Adrenal gland (tissue), 9 donors: ENCODE measurements at regions not wholly inside any gene's neighbourhood (a gene's known extent, or its start where the extent isn't known, plus 50 kb on each side); places are given as distances from the start of the nearest gene placed in this dataset.

Experiments
- DNase-seq, 7 donors: peaks; one replicate each; pipeline ENCODE4 v3.0.0-alpha.2; 2019 to 2020
- H3K27ac ChIP-seq, 5 donors: fragments of 200-600 bp; sonication (generic) in 4 of 5; 1 replicate in 3 of 5; 2 replicates in 2 of 5; pipeline versions ENCODE4 v1.5.1 to v1.8.0; 2016 to 2020; ENCODE audit warnings: mild to moderate bottlenecking in 1 of 5
- H3K27me3 ChIP-seq: fragments of 200-600 bp; 2 replicates; pipeline ENCODE4 v1.8.0; 2021
- H3K36me3 ChIP-seq, 2 donors: fragments of 200-600 bp; replicated peaks in 1 of 2; 1 replicate in 1 of 2; 2 replicates in 1 of 2; pipeline versions ENCODE4 v1.5.1 to v1.8.0; 2018 to 2022
- H3K4me1 ChIP-seq, 2 donors: fragments of 200-600 bp; replicated peaks in 1 of 2; 1 replicate in 1 of 2; 2 replicates in 1 of 2; pipeline versions ENCODE4 v1.5.1 to v1.8.0; 2018 to 2021
- H3K4me3 ChIP-seq, 4 donors: fragments of 200-600 bp; sonication (generic) in 3 of 4; one replicate each; pipeline ENCODE4 v1.5.1; 2016 to 2018
- H3K9me3 ChIP-seq, 3 donors: fragments of 200-600 bp; sonication (generic) in 1 of 3; replicated peaks in 1 of 3; 1 replicate in 2 of 3; 2 replicates in 1 of 3; pipeline versions ENCODE4 v1.5.1 to v1.8.0; 2016 to 2021
- POLR2A ChIP-seq, 2 donors: fragments of 450-650 bp; IDR thresholded peaks; one replicate each; pipeline ENCODE4 v1.6.1; 2017; ENCODE audit warnings: antibody characterized with exemption in 2 of 2, mild to moderate bottlenecking in 2 of 2, moderate library complexity in 1 of 2
- WGBS, 4 donors: extraction: QIAGEN DNeasy Blood & Tissue Kit in 2 of 4; methylation state at CpG; one replicate each; pipeline versions ENCODE4 v1.1.5 to v1.1.7; 2013 to 2017; 5-methylcytosine and 5-hydroxymethylcytosine counted together
- intact Hi-C, 2 donors: fragments of 100-400 bp; cut with DNase I; formaldehyde crosslinking; loops; one replicate each; pipeline versions ENCODE4 v1.14.1 to v1.15.0; 2022 to 2023
- TF ChIP-seq, protein P1 (sequence below), 6 experiments: fragments of 450-650 bp in 4 of 6; fragments of 200-600 bp in 2 of 6; sonication (generic) in 1 of 6; IDR thresholded peaks; 1 replicate in 5 of 6; 2 replicates in 1 of 6; pipeline versions ENCODE4 v1.5.1 to v1.8.0; 2016 to 2021; ENCODE audit warnings: antibody characterized with exemption in 6 of 6, mild to moderate bottlenecking in 2 of 6, moderate library complexity in 1 of 6
- donor health status: healthy with polysubstance abuse.
- donor health status: Bipolar disorder and iron deficiency.
- donor health status: DM: yes; HTN: yes; CAD: no.
- donor health status: DM: no; HTN: no; CAD: no.
- donor health status: DM: no; HTN: no; CAD: no.

DNA sequence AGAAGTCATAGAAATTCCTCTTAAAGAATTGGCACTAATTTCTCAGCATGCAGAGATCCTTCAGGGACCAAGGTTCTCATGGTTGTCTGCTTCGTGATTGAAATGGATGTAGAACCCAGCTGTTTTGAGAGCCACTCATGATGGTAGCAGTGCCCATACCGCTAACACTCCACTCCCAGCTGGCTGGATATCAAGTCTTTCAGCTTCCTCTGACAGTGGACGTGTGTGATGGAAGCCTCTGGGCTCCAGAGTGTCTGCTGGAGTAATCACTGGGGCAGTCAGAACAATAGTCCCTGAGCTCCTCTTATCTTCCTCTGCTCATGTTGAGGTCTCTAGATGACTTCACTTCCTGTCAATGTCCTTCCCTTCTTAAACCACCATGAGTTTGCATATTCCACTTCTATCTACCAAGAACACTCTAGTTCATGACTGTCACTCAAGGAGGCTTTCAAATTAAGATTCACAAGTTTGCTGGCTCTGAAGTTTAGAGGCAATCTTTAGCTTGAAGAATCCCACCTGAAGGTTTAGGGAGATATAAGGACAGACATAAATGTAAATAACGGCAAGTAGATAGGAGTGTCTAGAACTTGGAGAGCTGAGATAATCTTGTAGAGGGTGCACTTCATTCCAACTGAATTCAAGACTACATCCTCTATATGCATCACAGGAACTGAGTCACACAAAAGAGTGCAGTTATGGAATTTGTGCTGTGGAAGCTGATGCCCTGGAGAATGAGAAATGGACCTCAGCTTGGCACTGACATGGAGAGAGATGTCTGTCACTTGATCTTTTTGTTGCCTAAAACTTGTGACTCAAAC is 64.5 kb upstream of the WDR1 start:
- Histone ChIP-seq H3K4me3 (no peak overlapping the region), H3K27me3 (no peaks in the 10 kb centered on the region), H3K9me3 (no peaks in the 10 kb centered on the region), H3K27ac (no peak overlapping the region), H3K36me3 (no peaks in the 10 kb centered on the region), H3K4me1 (no peaks in the 10 kb centered on the region)
- no peak for DNase-seq
- intact Hi-C loops: no loop called here
- 47 to 62% (median 56%) methylated on average over 4 of the region's 4 CpGs for WGBS, 4 donors
- TF ChIP-seq, protein P1, sequence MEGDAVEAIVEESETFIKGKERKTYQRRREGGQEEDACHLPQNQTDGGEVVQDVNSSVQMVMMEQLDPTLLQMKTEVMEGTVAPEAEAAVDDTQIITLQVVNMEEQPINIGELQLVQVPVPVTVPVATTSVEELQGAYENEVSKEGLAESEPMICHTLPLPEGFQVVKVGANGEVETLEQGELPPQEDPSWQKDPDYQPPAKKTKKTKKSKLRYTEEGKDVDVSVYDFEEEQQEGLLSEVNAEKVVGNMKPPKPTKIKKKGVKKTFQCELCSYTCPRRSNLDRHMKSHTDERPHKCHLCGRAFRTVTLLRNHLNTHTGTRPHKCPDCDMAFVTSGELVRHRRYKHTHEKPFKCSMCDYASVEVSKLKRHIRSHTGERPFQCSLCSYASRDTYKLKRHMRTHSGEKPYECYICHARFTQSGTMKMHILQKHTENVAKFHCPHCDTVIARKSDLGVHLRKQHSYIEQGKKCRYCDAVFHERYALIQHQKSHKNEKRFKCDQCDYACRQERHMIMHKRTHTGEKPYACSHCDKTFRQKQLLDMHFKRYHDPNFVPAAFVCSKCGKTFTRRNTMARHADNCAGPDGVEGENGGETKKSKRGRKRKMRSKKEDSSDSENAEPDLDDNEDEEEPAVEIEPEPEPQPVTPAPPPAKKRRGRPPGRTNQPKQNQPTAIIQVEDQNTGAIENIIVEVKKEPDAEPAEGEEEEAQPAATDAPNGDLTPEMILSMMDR (IDR thresholded peaks at IDR 0.05): no peak
- no peak for TF ChIP-seq POLR2A (IDR thresholded peaks at IDR 0.05)

DNA sequence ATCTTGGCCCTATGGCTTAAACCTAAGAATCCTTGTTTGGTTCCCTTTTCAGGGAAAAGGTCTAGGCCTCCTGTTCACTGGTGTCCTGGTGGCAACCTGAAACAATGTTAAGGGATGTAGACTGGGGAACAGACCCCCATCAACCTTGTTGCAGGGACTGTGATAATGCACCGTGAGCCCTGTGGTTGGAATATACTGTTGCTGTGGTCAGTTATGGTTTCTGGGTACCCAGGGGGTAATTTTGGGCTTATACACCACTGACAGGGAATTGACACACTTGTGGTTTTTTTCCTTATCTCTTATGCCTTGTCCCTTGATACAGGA is 64.0 kb upstream of the WDR1 start:
- Histone ChIP-seq H3K4me3 (no peak overlapping the region), H3K36me3 (no peaks in the 10 kb centered on the region), H3K9me3 (no peaks in the 10 kb centered on the region), H3K27ac (no peak overlapping the region), H3K4me1 (no peaks in the 10 kb centered on the region), H3K27me3 (no peaks in the 10 kb centered on the region)
- WGBS, 4 donors: 58 to 70% (median 68%) methylated on average over 1 of the region's 1 CpG
- intact Hi-C loops: no loop called here
- TF ChIP-seq, protein P1 (IDR thresholded peaks at IDR 0.05): no peak
- no peak for TF ChIP-seq POLR2A (IDR thresholded peaks at IDR 0.05)
- no peak for DNase-seq

DNA sequence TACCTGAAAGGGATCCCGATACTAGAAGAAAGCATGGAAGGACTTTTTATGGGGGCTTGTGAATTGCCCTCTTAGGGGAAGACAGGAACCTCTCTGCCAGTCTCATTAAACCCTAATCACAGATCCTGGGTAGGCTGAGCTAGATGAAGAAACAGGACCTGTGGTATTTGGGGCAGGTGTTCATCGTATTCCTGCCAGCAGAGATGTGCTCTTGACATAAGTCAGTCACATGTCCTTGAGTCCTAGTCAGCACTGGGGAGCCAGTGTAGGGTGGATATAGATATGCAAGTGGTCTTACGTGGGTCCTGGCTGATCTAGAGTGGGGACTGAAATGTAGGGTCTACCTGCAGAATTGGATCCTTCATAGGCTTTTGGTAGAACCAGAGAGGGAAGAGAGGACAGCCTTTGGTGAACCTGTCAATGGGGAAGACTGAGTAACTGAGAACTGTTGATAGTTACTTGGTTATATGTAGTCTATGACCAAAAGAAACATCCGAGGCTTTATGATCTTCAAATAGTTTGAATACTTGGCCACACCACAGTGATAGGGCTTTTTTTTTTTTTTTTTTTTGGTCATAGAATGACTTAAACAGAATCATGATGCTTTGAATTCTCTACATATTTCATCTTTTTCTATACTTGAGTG is 63.5 kb upstream of the WDR1 start:
- TF ChIP-seq, protein P1 (IDR thresholded peaks at IDR 0.05): no peak
- TF ChIP-seq POLR2A (IDR thresholded peaks at IDR 0.05): no peak
- Histone ChIP-seq H3K9me3 (no peaks in the 10 kb centered on the region), H3K27ac (no peak overlapping the region), H3K4me1 (no peaks in the 10 kb centered on the region), H3K27me3 (no peaks in the 10 kb centered on the region), H3K36me3 (no peaks in the 10 kb centered on the region), H3K4me3 (no peak overlapping the region)
- WGBS, 4 donors: 69 to 86% (median 81%) methylated on average over 4 of the region's 4 CpGs
- no peak for DNase-seq
- intact Hi-C loops: no loop called here

DNA sequence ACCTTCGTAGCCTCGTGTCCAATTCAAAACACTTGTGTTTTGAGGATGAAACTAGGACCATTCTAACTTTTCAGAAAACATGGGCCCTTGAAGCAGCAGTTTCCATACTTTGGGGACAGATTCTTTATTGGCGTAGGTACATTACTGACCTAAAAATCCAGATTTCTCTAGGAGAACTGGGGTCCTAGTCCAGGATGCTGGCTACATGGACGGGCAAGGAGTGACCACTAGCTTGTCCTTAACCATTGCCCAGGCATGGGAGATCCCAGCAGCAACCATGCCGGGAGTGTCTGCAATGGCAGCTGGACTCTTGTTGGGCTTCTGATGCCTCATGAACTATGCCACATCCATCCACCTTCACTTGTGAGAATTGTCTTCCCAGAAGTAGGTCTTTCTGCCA is 62.2 kb upstream of the WDR1 start:
- intact Hi-C loops: no loop called here
- TF ChIP-seq, protein P1 (IDR thresholded peaks at IDR 0.05): no peak
- no peak for TF ChIP-seq POLR2A (IDR thresholded peaks at IDR 0.05)
- WGBS, 4 donors: 76 to 83% (median 76%) methylated on average over 5 of the region's 5 CpGs

More for the DNA sequence above, 62.2 kb upstream of the WDR1 start:
- no peak overlapping the region for H3K4me3 ChIP-seq
- DNase-seq: no peak
- H3K4me1 ChIP-seq: no peaks in the 10 kb centered on the region
- H3K36me3 ChIP-seq: no peaks in the 10 kb centered on the region
- H3K27ac ChIP-seq: no peak overlapping the region
- no peaks in the 10 kb centered on the region for H3K27me3 ChIP-seq
- no peaks in the 10 kb centered on the region for H3K9me3 ChIP-seq
